H9 (cell line): ENCODE measurements at regions not wholly inside any gene's neighbourhood (a gene's known extent, or its start where the extent isn't known, plus 50 kb on each side); places are given as distances from the start of the nearest gene placed in this dataset.
"Not testable (repeated sequence)": the region's sequence is repeated elsewhere in the genome, so short reads cannot be mapped to it uniquely, and the experiment has no call there.

ENCODE experiments used
- DNase-seq: peaks from one replicate; pipeline ENCODE4 v3.0.0-alpha.2; 2017
- H2AFZ ChIP-seq: one replicate; pipeline ENCODE4 v1.6.1; 2013; ENCODE audit warnings: mild to moderate bottlenecking, low read length, control low read depth, moderate library complexity
- H2AK5ac ChIP-seq: 2 replicates; pipeline ENCODE4 v1.6.1; 2013; ENCODE audit warnings: low read length, control low read depth, mixed read lengths; ENCODE audit not compliant: insufficient read length
- H2BK120ac ChIP-seq: one replicate; pipeline ENCODE4 v1.6.1; 2013; ENCODE audit warnings: low read depth, mild to moderate bottlenecking, low read length, control low read depth, inconsistent platforms; ENCODE audit not compliant: poor library complexity, severe bottlenecking
- H2BK12ac ChIP-seq: 2 replicates; pipeline ENCODE4 v1.6.1; 2013; ENCODE audit warnings: low read length, control low read depth, mixed read lengths, low read depth; ENCODE audit not compliant: insufficient read length
- H2BK15ac ChIP-seq: 2 replicates; pipeline ENCODE4 v1.6.1; 2013; ENCODE audit warnings: low read depth, low read length, control low read depth
- H2BK20ac ChIP-seq: one replicate; pipeline ENCODE4 v1.6.1; 2013; ENCODE audit warnings: low read depth, mild to moderate bottlenecking, low read length, control low read depth, inconsistent platforms; ENCODE audit not compliant: poor library complexity, severe bottlenecking
- H2BK5ac ChIP-seq: 2 replicates; pipeline ENCODE4 v1.6.1; 2013; ENCODE audit warnings: low read length, control low read depth, mixed read lengths; ENCODE audit not compliant: insufficient read length
- H3K14ac ChIP-seq: 2 replicates; pipeline ENCODE4 v1.6.1; 2013; ENCODE audit warnings: low read length, control low read depth; ENCODE audit not compliant: insufficient read depth
- H3K18ac ChIP-seq: 2 replicates; pipeline ENCODE4 v1.6.1; 2013; ENCODE audit warnings: low read depth, mild to moderate bottlenecking, mixed read lengths, low read length, control low read depth; ENCODE audit not compliant: insufficient read length
- H3K23ac ChIP-seq: 2 replicates; pipeline ENCODE4 v1.6.1; 2013; ENCODE audit warnings: low read length, control low read depth, mixed read lengths, low read depth; ENCODE audit not compliant: insufficient read length
- H3K23me2 ChIP-seq: 2 replicates; pipeline ENCODE4 v1.6.1; 2013; ENCODE audit warnings: low read depth, mild to moderate bottlenecking, mixed read lengths, low read length, control low read depth; ENCODE audit not compliant: insufficient read length, poor library complexity, severe bottlenecking
- H3K27ac ChIP-seq: 2 replicates; pipeline ENCODE4 v1.5.1; 2013; ENCODE audit warnings: low read length, control low read depth, mixed read lengths, low read depth; ENCODE audit not compliant: insufficient read length
- H3K27me3 ChIP-seq: 2 replicates; pipeline ENCODE4 v1.6.1; 2013; ENCODE audit warnings: low read length, control low read depth, inconsistent platforms; ENCODE audit not compliant: insufficient read depth
- H3K4ac ChIP-seq: 2 replicates; pipeline ENCODE4 v1.6.1; 2013; ENCODE audit warnings: low read depth, mild to moderate bottlenecking, control low read depth, inconsistent platforms, low read length, moderate library complexity
- H3K4me1 ChIP-seq: 2 replicates; pipeline ENCODE4 v1.6.1; 2013; ENCODE audit warnings: low read length, control low read depth, inconsistent platforms; ENCODE audit not compliant: insufficient read depth
- H3K4me2 ChIP-seq: 2 replicates; pipeline ENCODE4 v1.6.1; 2013; ENCODE audit warnings: low read length, control low read depth, mixed read lengths; ENCODE audit not compliant: insufficient read length, insufficient read depth
- H3K56ac ChIP-seq: 2 replicates; pipeline ENCODE4 v1.6.1; 2013; ENCODE audit warnings: low read depth, mild to moderate bottlenecking, mixed read lengths, low read length, control low read depth; ENCODE audit not compliant: insufficient read length
- H3K79me1 ChIP-seq: 2 replicates; pipeline ENCODE4 v1.6.1; 2013; ENCODE audit warnings: low read depth, mild to moderate bottlenecking, moderate library complexity, low read length, control low read depth, inconsistent platforms; ENCODE audit not compliant: insufficient read depth, poor library complexity, severe bottlenecking
- H3K79me2 ChIP-seq: 2 replicates; pipeline ENCODE4 v1.6.1; 2013; ENCODE audit warnings: low read length, control low read depth, inconsistent platforms; ENCODE audit not compliant: insufficient read depth
- H3K9ac ChIP-seq: 2 replicates; pipeline ENCODE4 v1.6.1; 2013; ENCODE audit warnings: low read length, control low read depth, mixed read lengths; ENCODE audit not compliant: insufficient read length; ENCODE audit errors: extremely low read depth
- H3K9me3 ChIP-seq: one replicate; pipeline ENCODE4 v1.6.1; 2013; ENCODE audit warnings: low read depth, low read length, inconsistent platforms; ENCODE audit not compliant: control insufficient read depth
- H3T11ph ChIP-seq: one replicate; pipeline ENCODE4 v1.6.1; 2013; ENCODE audit warnings: mild to moderate bottlenecking, low read length, control low read depth, inconsistent platforms
- H4K20me1 ChIP-seq: one replicate; pipeline ENCODE4 v1.6.1; 2013; ENCODE audit not compliant: control insufficient read depth, insufficient read length, insufficient read depth
- H4K5ac ChIP-seq: 2 replicates; pipeline ENCODE4 v1.6.1; 2013; ENCODE audit warnings: low read depth, mild to moderate bottlenecking, mixed read lengths, low read length, control low read depth; ENCODE audit not compliant: insufficient read length
- H4K8ac ChIP-seq: replicated peaks from 2 replicates; pipeline ENCODE4 v1.6.1; 2013; ENCODE audit warnings: low read length, control low read depth, mixed read lengths, low read depth; ENCODE audit not compliant: insufficient read length
- H4K91ac ChIP-seq: 2 replicates; pipeline ENCODE4 v1.6.1; 2013; ENCODE audit warnings: low read depth, mild to moderate bottlenecking, moderate library complexity, mixed read lengths, low read length, control low read depth; ENCODE audit not compliant: insufficient read length
- H3K27ac Mint-ChIP-seq, 3 experiments: 2 replicates in 2 of 3; 3 replicates in 1 of 3; pipeline ENCODE4 v1.8.0; 2020 to 2021; ENCODE audit warnings: mixed read lengths in 3 of 3, mild to moderate bottlenecking in 1 of 3, moderate library complexity in 1 of 3
- H3K27me3 Mint-ChIP-seq: 2 replicates; pipeline ENCODE4 v1.8.0; 2021; ENCODE audit warnings: low read depth, mild to moderate bottlenecking, moderate library complexity, mixed read lengths
- H3K36me3 Mint-ChIP-seq, 3 experiments: 2 replicates in 2 of 3; 3 replicates in 1 of 3; pipeline ENCODE4 v1.8.0; 2020 to 2021; ENCODE audit warnings: low read depth in 3 of 3, mixed read lengths in 3 of 3; ENCODE audit not compliant: insufficient read depth in 1 of 3
- H3K4me1 Mint-ChIP-seq, 2 experiments: 2 replicates each; pipeline ENCODE4 v1.8.0; 2020; ENCODE audit warnings: mixed read lengths in 2 of 2
- H3K4me3 Mint-ChIP-seq, 2 experiments: 2 replicates in 1 of 2; 3 replicates in 1 of 2; pipeline ENCODE4 v1.8.0; 2020 to 2021; ENCODE audit warnings: mild to moderate bottlenecking in 2 of 2, mixed read lengths in 2 of 2, moderate library complexity in 1 of 2
- H3K9me3 Mint-ChIP-seq, 2 experiments: 2 replicates in 1 of 2; 3 replicates in 1 of 2; pipeline ENCODE4 v1.8.0; 2020; ENCODE audit warnings: mild to moderate bottlenecking in 2 of 2, mixed read lengths in 2 of 2, moderate library complexity in 1 of 2
- CTCF ChIP-seq: fragments of 200-600 bp; sonication (generic); conservative IDR thresholded peaks from 3 replicates; pipeline ENCODE4 v1.8.0; 2021; ENCODE audit warnings: antibody characterized with exemption, mild to moderate bottlenecking
- WGBS: extraction: QIAGEN DNeasy Blood & Tissue Kit; methylation state at CpG from one replicate; pipeline ENCODE4 v1.1.7; 2013; ENCODE audit warnings: missing lambda C conversion rate, low lambda C conversion rate, mixed read lengths; ENCODE audit not compliant: insufficient read length; ENCODE audit errors: extremely low coverage; 5-methylcytosine and 5-hydroxymethylcytosine counted together

GRCh38 chr15:95784508-95784907, 546.0 kb upstream of the NR2F2 start:
- H4K8ac ChIP-seq: no peak overlapping the region
- no peak overlapping the region for H3K4me2 ChIP-seq
- DNase-seq: no peak
- H3T11ph ChIP-seq: no peak overlapping the region
- no peak overlapping the region for H3K4me3 Mint-ChIP-seq
- no peak overlapping the region for H3K27ac Mint-ChIP-seq
- H3K56ac ChIP-seq: no peak overlapping the region
- H4K5ac ChIP-seq: no peak overlapping the region
- no peak overlapping the region for H2BK12ac ChIP-seq
- no peak overlapping the region for H2BK120ac ChIP-seq
- H3K9me3 Mint-ChIP-seq: peaks cover 39 to 48% of the 10 kb centered on the region in 2 experiments
- H3K27ac ChIP-seq: no peak overlapping the region
- H3K14ac ChIP-seq: no peak overlapping the region
- H2BK15ac ChIP-seq: no peak overlapping the region
- no peaks in the 10 kb centered on the region for H3K23me2 ChIP-seq
- H3K23ac ChIP-seq: no peak overlapping the region
- no peak overlapping the region for H2BK20ac ChIP-seq
- no peak overlapping the region for H2AFZ ChIP-seq
- no peaks in the 10 kb centered on the region for H4K20me1 ChIP-seq
- H2BK5ac ChIP-seq: no peak overlapping the region
- H3K9me3 ChIP-seq: peaks cover 24% of the 10 kb centered on the region
- H3K79me1 ChIP-seq: no peaks in the 10 kb centered on the region
- H3K9ac ChIP-seq: no peak overlapping the region
- no peaks in the 10 kb centered on the region for H3K79me2 ChIP-seq
- no peak overlapping the region for H3K4ac ChIP-seq
- peaks cover 21 to 35% (median 26%) of the 10 kb centered on the region in 3 experiments for H3K36me3 Mint-ChIP-seq
- H3K4me1 ChIP-seq: no peaks in the 10 kb centered on the region
- no peak for TF ChIP-seq CTCF
- H3K4me1 Mint-ChIP-seq: no peaks in the 10 kb centered on the region
- H3K27me3 ChIP-seq: no peaks in the 10 kb centered on the region
- peaks cover 1% of the 10 kb centered on the region; the same call in 1 of the 2 replicates for H3K27me3 Mint-ChIP-seq
- no peak overlapping the region for H2AK5ac ChIP-seq
- no peak overlapping the region for H4K91ac ChIP-seq
- H3K18ac ChIP-seq: no peak overlapping the region
- WGBS: no CpG with 5 or more reads among the region's 4 CpGs

DNA sequence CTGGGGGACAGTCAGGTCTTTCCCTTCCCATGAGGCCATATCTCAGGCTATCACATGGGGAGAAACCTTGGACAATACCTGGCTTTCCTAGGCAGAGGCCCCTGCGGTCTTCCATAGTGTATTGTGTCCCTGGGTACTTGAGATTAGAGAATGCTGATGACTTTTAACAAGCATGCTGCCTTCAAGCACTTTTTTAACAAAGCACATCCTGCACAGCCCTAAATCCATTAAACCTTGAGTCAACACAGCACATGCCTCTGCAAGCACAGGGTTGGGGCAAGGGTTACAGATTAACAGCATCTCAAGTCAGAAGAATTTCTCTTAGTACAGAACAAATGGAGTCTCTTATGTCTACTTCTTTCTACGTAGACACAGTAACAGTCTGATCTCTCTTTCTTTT, 545.2 kb upstream of the NR2F2 start:
- H3K27me3 ChIP-seq, H4K5ac ChIP-seq, H3K27ac ChIP-seq, H3K56ac ChIP-seq, H3K4me3 Mint-ChIP-seq, H3K4me1 ChIP-seq, H3K4me1 Mint-ChIP-seq, H3K4ac ChIP-seq, H3T11ph ChIP-seq, H3K27ac Mint-ChIP-seq, H2BK15ac ChIP-seq, H4K91ac ChIP-seq, H3K23me2 ChIP-seq, H3K18ac ChIP-seq, H2BK5ac ChIP-seq, H3K14ac ChIP-seq, H4K20me1 ChIP-seq, H2AK5ac ChIP-seq, H3K79me2 ChIP-seq, H2BK12ac ChIP-seq, H3K27me3 Mint-ChIP-seq, H3K4me2 ChIP-seq, H4K8ac ChIP-seq, H3K9ac ChIP-seq, H3K79me1 ChIP-seq, H3K23ac ChIP-seq, H2BK20ac ChIP-seq, H2BK120ac ChIP-seq, H2AFZ ChIP-seq, DNase-seq: not testable (repeated sequence)
- H3K36me3 Mint-ChIP-seq: peaks cover 21 to 35% (median 26%) of the 10 kb centered on the region in 3 experiments
- H3K9me3 ChIP-seq: peaks cover 24% of the 10 kb centered on the region
- WGBS: no CpG with 5 or more reads among the region's 2 CpGs
- peaks cover 39 to 48% of the 10 kb centered on the region in 2 experiments for H3K9me3 Mint-ChIP-seq
